GM12878 (cell line): ENCODE measurements at regions not wholly inside any gene's neighbourhood (a gene's known extent, or its start where the extent isn't known, plus 50 kb on each side); places are given as distances from the start of the nearest gene placed in this dataset.

Experiments
- BHLHE40 ChIP-seq, 2 experiments: fragments of 450-650 bp in 1 of 2; IDR thresholded peaks; 2 replicates each; pipeline ENCODE4 v1.6.1; 2011 to 2017; ENCODE audit warnings: low read depth in 2 of 2, borderline replicate concordance in 1 of 2, improper control_type of control experiment in 1 of 2, low read length in 1 of 2, mild to moderate bottlenecking in 1 of 2
- CHD2 ChIP-seq: IDR thresholded peaks from 2 replicates; pipeline ENCODE4 v1.6.1; 2011; ENCODE audit warnings: low read depth, low read length, improper control_type of control experiment, borderline replicate concordance
- CTCF ChIP-seq, 3 experiments: IDR thresholded peaks in 2 of 3; conservative IDR thresholded peaks in 1 of 3; 2 replicates each; pipeline ENCODE4 v1.5.1; 2011; ENCODE audit warnings: low read depth in 3 of 3, low read length in 3 of 3, mild to moderate bottlenecking in 3 of 3, control low read depth in 2 of 3, moderate library complexity in 2 of 3, inconsistent platforms in 1 of 3, mixed read lengths in 1 of 3; ENCODE audit not compliant: control insufficient read depth in 2 of 3, insufficient read depth in 1 of 3; ENCODE audit errors: extremely low read depth in 1 of 3
- DPF2 ChIP-seq: fragments of 450-650 bp; IDR thresholded peaks from 2 replicates; pipeline ENCODE4 v1.6.1; 2017; ENCODE audit warnings: mild to moderate bottlenecking
- EED ChIP-seq: sonication (generic); IDR thresholded peaks from 2 replicates; pipeline ENCODE4 v1.6.1; 2016; ENCODE audit warnings: antibody characterized with exemption, low read depth
- EGR1 ChIP-seq, 2 experiments: IDR thresholded peaks; 1 replicate in 1 of 2; 2 replicates in 1 of 2; pipeline ENCODE4 v1.6.1; 2011 to 2012; ENCODE audit warnings: low read depth in 2 of 2, low read length in 2 of 2, borderline replicate concordance in 1 of 2, mild to moderate bottlenecking in 1 of 2, moderate library complexity in 1 of 2
- FOS ChIP-seq: IDR thresholded peaks from 3 replicates; pipeline ENCODE4 v1.6.1; 2011; ENCODE audit warnings: borderline replicate concordance; ENCODE audit not compliant: insufficient read length; ENCODE audit errors: extremely low read depth
- GATAD2B ChIP-seq: fragments of 450-650 bp; conservative IDR thresholded peaks from 2 replicates; pipeline ENCODE4 v1.6.1; 2017; ENCODE audit warnings: low read depth, mild to moderate bottlenecking, moderate library complexity
- IKZF1 ChIP-seq: fragments of 450-650 bp; conservative IDR thresholded peaks from 2 replicates; pipeline ENCODE4 v1.6.1; 2017; ENCODE audit warnings: antibody characterized with exemption, mild to moderate bottlenecking
- IRF4 ChIP-seq: IDR thresholded peaks from 2 replicates; pipeline ENCODE4 v1.6.1; 2011; ENCODE audit warnings: low read depth, low read length
- JUND ChIP-seq: IDR thresholded peaks from 2 replicates; pipeline ENCODE4 v1.6.1; 2012; ENCODE audit warnings: low read depth, mild to moderate bottlenecking, low read length, improper control_type of control experiment, moderate library complexity
- NFYA ChIP-seq: IDR thresholded peaks from 2 replicates; pipeline ENCODE4 v1.6.1; 2011; ENCODE audit warnings: low read depth, mild to moderate bottlenecking, low read length, improper control_type of control experiment, borderline replicate concordance
- NR2C1 ChIP-seq: fragments of 450-650 bp; IDR thresholded peaks from 2 replicates; pipeline ENCODE4 v1.6.1; 2017; ENCODE audit warnings: antibody characterized with exemption, mild to moderate bottlenecking, moderate library complexity
- NR2F1 ChIP-seq: fragments of 450-650 bp; conservative IDR thresholded peaks from 2 replicates; pipeline ENCODE4 v1.6.1; 2017; ENCODE audit warnings: mild to moderate bottlenecking
- POLR2AphosphoS5 ChIP-seq: IDR thresholded peaks from 2 replicates; pipeline ENCODE4 v1.6.1; 2011; ENCODE audit warnings: mild to moderate bottlenecking, low read length, inconsistent platforms
- RELA ChIP-seq: fragments of 450-650 bp; IDR thresholded peaks from 2 replicates; pipeline ENCODE4 v1.8.0; 2014; ENCODE audit warnings: borderline replicate concordance; ENCODE audit not compliant: partially characterized antibody
- RELB ChIP-seq: fragments of 450-650 bp; IDR thresholded peaks from 2 replicates; pipeline ENCODE4 v1.6.1; 2017; ENCODE audit warnings: low read depth, mild to moderate bottlenecking, moderate library complexity
- REST ChIP-seq: IDR thresholded peaks from 2 replicates; pipeline ENCODE4 v1.6.1; 2012; ENCODE audit warnings: mild to moderate bottlenecking, low read depth, low read length
- SP1 ChIP-seq: IDR thresholded peaks from one replicate; pipeline ENCODE4 v1.6.1; 2011; ENCODE audit warnings: low read depth, low read length
- SUPT20H ChIP-seq: IDR thresholded peaks from 2 replicates; pipeline ENCODE4 v1.6.1; 2011; ENCODE audit warnings: low read depth, mild to moderate bottlenecking, low read length, moderate library complexity, borderline replicate concordance; ENCODE audit not compliant: control insufficient read depth
- TCF12 ChIP-seq: IDR thresholded peaks from 2 replicates; pipeline ENCODE4 v1.6.1; 2011; ENCODE audit warnings: low read depth, mild to moderate bottlenecking, low read length
- TCF3 ChIP-seq: IDR thresholded peaks from 2 replicates; pipeline ENCODE4 v1.6.1; 2012; ENCODE audit warnings: low read depth, mild to moderate bottlenecking, low read length, borderline replicate concordance; ENCODE audit not compliant: insufficient read depth
- WRNIP1 ChIP-seq: IDR thresholded peaks from 2 replicates; pipeline ENCODE4 v1.6.1; 2011; ENCODE audit warnings: low read depth, low read length, improper control_type of control experiment, borderline replicate concordance

- TF ChIP-seq GATAD2B = 0 out of 2 replicates have a peak, but pooled peaks have one; percentile 57
- TF ChIP-seq FOS = peak; percentile 83
- TF ChIP-seq WRNIP1 = no peak
- peak; percentile 98 for TF ChIP-seq POLR2AphosphoS5
- TF ChIP-seq TCF12 = peak; percentile 87
- TF ChIP-seq BHLHE40 (IDR thresholded peaks at IDR 0.05; ENCODE audit: borderline replicate concordance in 1 of 2, low read depth in 2 of 2, low read length in 1 of 2) = peak in 1 of 2 experiments; percentile 3; a peak in 1 of 4 replicates
- 0 out of 2 replicates have a peak, but pooled peaks have one; percentile 15 for TF ChIP-seq RELB
- TF ChIP-seq DPF2 = peak; percentile 18; the same call in 1 of the 2 replicates
- peak; percentile 38 for TF ChIP-seq NFYA
- no peak for TF ChIP-seq CTCF (IDR thresholded peaks at IDR 0.05 in 2 of 3, conservative IDR thresholded peaks at IDR 0.05 in 1 of 3; ENCODE audit: control insufficient read depth in 2 of 3, extremely low read depth in 1 of 3, insufficient read depth in 1 of 3, low read depth in 3 of 3, low read length in 3 of 3)
- TF ChIP-seq IKZF1 = 0 out of 2 replicates have a peak, but pooled peaks have one; percentile 20
- TF ChIP-seq NR2C1 = no peak
- no peak for TF ChIP-seq IRF4
- no peak for TF ChIP-seq JUND
- no peak for TF ChIP-seq REST
- TF ChIP-seq EGR1 (IDR thresholded peaks at IDR 0.05; ENCODE audit: borderline replicate concordance in 1 of 2, low read depth in 2 of 2, low read length in 2 of 2) = 0 out of 3 replicates have a peak, but pooled peaks of 1 of the 2 experiments have one; percentile 33
- no peak for TF ChIP-seq NR2F1
- peak; percentile 65; the same call in 1 of the 2 replicates for TF ChIP-seq CHD2
- no peak for TF ChIP-seq SUPT20H
- peak; percentile 96; the same call in 1 of the 2 replicates for TF ChIP-seq TCF3
- TF ChIP-seq RELA = peak; percentile 69
- TF ChIP-seq EED = no peak
- TF ChIP-seq SP1 = peak; percentile 86
Measured at GRCh38 chr6:26270903-26271667, 93.9 kb upstream of the BTN3A2 start (continued).
